ENCODE measurements at regions not wholly inside any gene's neighbourhood (a gene's known extent, or its start where the extent isn't known, plus 50 kb on each side); places are given as distances from the start of the nearest gene placed in this dataset.

DNA sequence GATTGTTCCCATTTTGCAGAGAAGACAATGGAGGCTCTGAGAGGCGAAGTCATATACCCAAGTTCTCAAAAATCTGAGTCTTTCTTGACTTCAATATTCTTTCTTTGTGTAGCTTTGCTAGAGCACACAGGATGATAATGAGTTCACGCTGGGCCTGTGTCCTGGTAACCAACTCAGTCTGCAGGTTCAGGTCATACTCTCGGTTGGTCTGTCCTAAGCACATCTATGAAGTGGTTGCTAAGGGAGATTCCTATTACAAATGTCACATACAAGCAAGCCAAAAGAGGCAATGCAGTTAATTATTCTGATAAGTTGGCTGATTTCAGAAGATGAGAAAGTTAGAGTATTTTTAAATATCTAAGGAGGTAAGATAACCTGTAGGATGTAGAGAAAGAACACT is 481.0 kb downstream of the SOX6 start:
- TF ChIP-seq, protein P1, sequence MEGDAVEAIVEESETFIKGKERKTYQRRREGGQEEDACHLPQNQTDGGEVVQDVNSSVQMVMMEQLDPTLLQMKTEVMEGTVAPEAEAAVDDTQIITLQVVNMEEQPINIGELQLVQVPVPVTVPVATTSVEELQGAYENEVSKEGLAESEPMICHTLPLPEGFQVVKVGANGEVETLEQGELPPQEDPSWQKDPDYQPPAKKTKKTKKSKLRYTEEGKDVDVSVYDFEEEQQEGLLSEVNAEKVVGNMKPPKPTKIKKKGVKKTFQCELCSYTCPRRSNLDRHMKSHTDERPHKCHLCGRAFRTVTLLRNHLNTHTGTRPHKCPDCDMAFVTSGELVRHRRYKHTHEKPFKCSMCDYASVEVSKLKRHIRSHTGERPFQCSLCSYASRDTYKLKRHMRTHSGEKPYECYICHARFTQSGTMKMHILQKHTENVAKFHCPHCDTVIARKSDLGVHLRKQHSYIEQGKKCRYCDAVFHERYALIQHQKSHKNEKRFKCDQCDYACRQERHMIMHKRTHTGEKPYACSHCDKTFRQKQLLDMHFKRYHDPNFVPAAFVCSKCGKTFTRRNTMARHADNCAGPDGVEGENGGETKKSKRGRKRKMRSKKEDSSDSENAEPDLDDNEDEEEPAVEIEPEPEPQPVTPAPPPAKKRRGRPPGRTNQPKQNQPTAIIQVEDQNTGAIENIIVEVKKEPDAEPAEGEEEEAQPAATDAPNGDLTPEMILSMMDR (conservative IDR thresholded peaks at IDR 0.05) = no peak
- TF ChIP-seq ZFX (IDR thresholded peaks at IDR 0.05) = no peak
